ENCODE measurements at regions not wholly inside any gene's neighbourhood (a gene's known extent, or its start where the extent isn't known, plus 50 kb on each side); places are given as distances from the start of the nearest gene placed in this dataset.

GRCh38 chr16:52852978-52853377, 199.7 kb downstream of the CHD9NB start:
- Mint-ChIP-seq H3K9me3 (peaks cover 41% of the 10 kb centered on the region), H3K36me3 (ENCODE audit: low read depth) (no peaks in the 10 kb centered on the region), H3K4me3 (no peak overlapping the region)

GRCh38 chr16:52851211-52851740, 201.4 kb downstream of the CHD9NB start:
- Mint-ChIP-seq H3K9me3 (peaks cover 44% of the 10 kb centered on the region), H3K27me3 (ENCODE audit: low read depth) (no peaks in the 10 kb centered on the region), H3K4me3 (no peak overlapping the region), H3K36me3 (ENCODE audit: low read depth) (no peaks in the 10 kb centered on the region), H3K4me1 (no peaks in the 10 kb centered on the region), H3K27ac (no peak overlapping the region)
- TF ChIP-seq CTCF (IDR thresholded peaks at IDR 0.05; ENCODE audit: unreplicated experiment in 3 of 3), result no peak

More at GRCh38 chr16:52852978-52853377, 199.7 kb downstream of the CHD9NB start:
- TF ChIP-seq CTCF (IDR thresholded peaks at IDR 0.05; ENCODE audit: unreplicated experiment in 3 of 3), result no peak
- Mint-ChIP-seq H3K27me3 (ENCODE audit: low read depth) (no peaks in the 10 kb centered on the region), H3K27ac (no peak overlapping the region), H3K4me1 (no peaks in the 10 kb centered on the region)

- peaks cover 12% of the 10 kb centered on the region for H3K4me1 Mint-ChIP-seq
- H3K27ac Mint-ChIP-seq, result no peak overlapping the region
- no peak overlapping the region for H3K4me3 Mint-ChIP-seq
- H3K36me3 Mint-ChIP-seq (ENCODE audit: low read depth), result no peaks in the 10 kb centered on the region
- H3K27me3 Mint-ChIP-seq (ENCODE audit: low read depth), result no peaks in the 10 kb centered on the region
- H3K9me3 Mint-ChIP-seq, result peaks cover 7% of the 10 kb centered on the region
- TF ChIP-seq CTCF (IDR thresholded peaks at IDR 0.05; ENCODE audit: unreplicated experiment in 3 of 3), result no peak
Observed at GRCh38 chr16:52843381-52843780, 209.3 kb downstream of the CHD9NB start.

GRCh38 chr16:52837251-52837650, 215.4 kb downstream of the CHD9NB start:
- H3K27ac Mint-ChIP-seq, result no peak overlapping the region
- H3K27me3 Mint-ChIP-seq (ENCODE audit: low read depth), result peaks cover 3% of the 10 kb centered on the region
- H3K4me1 Mint-ChIP-seq, result peaks cover 5% of the 10 kb centered on the region
- TF ChIP-seq CTCF (IDR thresholded peaks at IDR 0.05; ENCODE audit: unreplicated experiment in 3 of 3), result no peak
- H3K9me3 Mint-ChIP-seq, result no peaks in the 10 kb centered on the region
- H3K4me3 Mint-ChIP-seq, result no peak overlapping the region
- no peaks in the 10 kb centered on the region for H3K36me3 Mint-ChIP-seq (ENCODE audit: low read depth)

GRCh38 chr16:52834736-52835465, 217.8 kb downstream of the CHD9NB start:
- H3K27ac Mint-ChIP-seq, result no peak overlapping the region
- no peak for TF ChIP-seq CTCF (IDR thresholded peaks at IDR 0.05; ENCODE audit: unreplicated experiment in 3 of 3)
- no peaks in the 10 kb centered on the region for H3K4me1 Mint-ChIP-seq
- no peak overlapping the region for H3K4me3 Mint-ChIP-seq
- peaks cover 7% of the 10 kb centered on the region for H3K27me3 Mint-ChIP-seq (ENCODE audit: low read depth)
- H3K36me3 Mint-ChIP-seq (ENCODE audit: low read depth), result no peaks in the 10 kb centered on the region
- H3K9me3 Mint-ChIP-seq, result no peaks in the 10 kb centered on the region

- peaks cover 18% of the 10 kb centered on the region for H3K27me3 Mint-ChIP-seq (ENCODE audit: low read depth)
- no peaks in the 10 kb centered on the region for H3K36me3 Mint-ChIP-seq (ENCODE audit: low read depth)
- no peak overlapping the region for H3K27ac Mint-ChIP-seq
Observed at GRCh38 chr16:52832771-52833170, 219.9 kb downstream of the CHD9NB start.

More at GRCh38 chr16:52832771-52833170, 219.9 kb downstream of the CHD9NB start:
- Mint-ChIP-seq H3K4me3 (no peak overlapping the region), H3K4me1 (no peaks in the 10 kb centered on the region), H3K9me3 (no peaks in the 10 kb centered on the region)
- TF ChIP-seq CTCF (IDR thresholded peaks at IDR 0.05; ENCODE audit: unreplicated experiment in 3 of 3), result no peak

All from nephron (organoid).